Epithelial cell of esophagus (primary cell): ENCODE measurements at regions not wholly inside any gene's neighbourhood (a gene's known extent, or its start where the extent isn't known, plus 50 kb on each side); places are given as distances from the start of the nearest gene placed in this dataset.

ENCODE experiments used
- DNase-seq: peaks from one replicate; pipeline ENCODE4 v3.0.0; 2010; ENCODE audit warnings: low read depth
- H3K4me3 ChIP-seq: 2 replicates; pipeline ENCODE4 v1.5.1; 2011; ENCODE audit warnings: mild to moderate bottlenecking, low read length, control low read depth
- CTCF ChIP-seq: IDR thresholded peaks from 2 replicates; pipeline ENCODE4 v1.5.1; 2011; ENCODE audit warnings: low read depth, mild to moderate bottlenecking, low read length, control low read depth, inconsistent platforms; ENCODE audit not compliant: insufficient read depth; ENCODE audit errors: missing control alignments

- no peak for DNase-seq
- TF ChIP-seq CTCF = no peak
- H3K4me3 ChIP-seq = no peak overlapping the region
These were observed 54.9 kb upstream of the SMOC2 start for GRCh38 chr6:168385858-168386735.

- no peak for TF ChIP-seq CTCF
- H3K4me3 ChIP-seq = no peak overlapping the region
- DNase-seq = no peak
These were observed 54.0 kb upstream of the SMOC2 start for GRCh38 chr6:168386973-168387372.

GRCh38 chr6:168387426-168387825, 53.6 kb upstream of the SMOC2 start:
- DNase-seq = no peak
- no peak for TF ChIP-seq CTCF
- no peak overlapping the region for H3K4me3 ChIP-seq

- no peak for DNase-seq
- TF ChIP-seq CTCF = no peak
- no peak overlapping the region for H3K4me3 ChIP-seq
These were observed 53.1 kb upstream of the SMOC2 start for GRCh38 chr6:168387911-168388310.

- DNase-seq = no peak
- H3K4me3 ChIP-seq = no peak overlapping the region
- no peak for TF ChIP-seq CTCF
These were observed 52.0 kb upstream of the SMOC2 start for GRCh38 chr6:168388641-168389633.

- no peak for TF ChIP-seq CTCF
- no peak overlapping the region for H3K4me3 ChIP-seq
- no peak for DNase-seq
These were observed 50.1 kb upstream of the SMOC2 start for GRCh38 chr6:168390749-168391420.
